ENCODE measurements at regions not wholly inside any gene's neighbourhood (a gene's known extent, or its start where the extent isn't known, plus 50 kb on each side); places are given as distances from the start of the nearest gene placed in this dataset.

- H4K20me1 ChIP-seq (ENCODE audit: control insufficient read depth, insufficient read depth, insufficient read length): no peaks in the 10 kb centered on the region
- no peaks in the 10 kb centered on the region for H3K79me2 ChIP-seq (ENCODE audit: insufficient read depth, low read length)
- H3K4me2 ChIP-seq (ENCODE audit: insufficient read depth, insufficient read length, low read length): no peak overlapping the region
- Mint-ChIP-seq H3K4me1 (peaks cover 3 to 5% of the 10 kb centered on the region in 2 experiments; a peak in 2 of 4 replicates), H3K36me3 (ENCODE audit: insufficient read depth in 1 of 3, low read depth in 3 of 3) (no peaks in the 10 kb centered on the region; a peak in 1 of 7 replicates), H3K27ac (no peak overlapping the region), H3K4me3 (no peak overlapping the region), H3K9me3 (no peaks in the 10 kb centered on the region), H3K27me3 (ENCODE audit: low read depth) (no peaks in the 10 kb centered on the region)
- no peak overlapping the region for H4K8ac ChIP-seq (replicated peaks; ENCODE audit: insufficient read length, low read depth, low read length)
- no peak overlapping the region for H3K56ac ChIP-seq (ENCODE audit: insufficient read length, low read depth, low read length)
- TF ChIP-seq CTCF (conservative IDR thresholded peaks at IDR 0.05): no peak
- no peak overlapping the region for H3K9ac ChIP-seq (ENCODE audit: extremely low read depth, insufficient read length, low read length)
- H4K5ac ChIP-seq (ENCODE audit: insufficient read length, low read depth, low read length): no peak overlapping the region
- no peaks in the 10 kb centered on the region for H3K27me3 ChIP-seq (ENCODE audit: insufficient read depth, low read length)
- H3K18ac ChIP-seq (ENCODE audit: insufficient read length, low read depth, low read length): no peak overlapping the region
- H2BK15ac ChIP-seq (ENCODE audit: low read depth, low read length): no peak overlapping the region
- H4K91ac ChIP-seq (ENCODE audit: insufficient read length, low read depth, low read length): no peak overlapping the region
- H3T11ph ChIP-seq (ENCODE audit: low read length): no peak overlapping the region
- H3K9me3 ChIP-seq (ENCODE audit: control insufficient read depth, low read depth, low read length): no peaks in the 10 kb centered on the region
- H3K14ac ChIP-seq (ENCODE audit: insufficient read depth, low read length): no peak overlapping the region
- H2AK5ac ChIP-seq (ENCODE audit: insufficient read length, low read length): no peak overlapping the region
- no peak overlapping the region for H3K23ac ChIP-seq (ENCODE audit: insufficient read length, low read depth, low read length)
- H2AFZ ChIP-seq (ENCODE audit: low read length): no peak overlapping the region
- no peak overlapping the region for H2BK120ac ChIP-seq (ENCODE audit: low read depth, low read length, poor library complexity, severe bottlenecking)
- no peaks in the 10 kb centered on the region for H3K4me1 ChIP-seq (ENCODE audit: insufficient read depth, low read length)
- no CpG with 5 or more reads among the region's 3 CpGs for WGBS (ENCODE audit: extremely low coverage, insufficient read length, low lambda C conversion rate)
- H3K79me1 ChIP-seq (ENCODE audit: insufficient read depth, low read depth, low read length, poor library complexity, severe bottlenecking): no peaks in the 10 kb centered on the region
- no peak overlapping the region for H2BK5ac ChIP-seq (ENCODE audit: insufficient read length, low read length)
- no peaks in the 10 kb centered on the region for H3K23me2 ChIP-seq (ENCODE audit: insufficient read length, low read depth, low read length, poor library complexity, severe bottlenecking)
- H3K4ac ChIP-seq (ENCODE audit: low read depth, low read length): no peak overlapping the region
- no peak overlapping the region for H2BK20ac ChIP-seq (ENCODE audit: low read depth, low read length, poor library complexity, severe bottlenecking)
- no peak overlapping the region for H3K27ac ChIP-seq (ENCODE audit: insufficient read length, low read depth, low read length)
- DNase-seq: no peak
- H2BK12ac ChIP-seq (ENCODE audit: insufficient read length, low read depth, low read length): no peak overlapping the region
Measured at GRCh38 chr10:111804781-111805180, 378.8 kb downstream of the GPAM start.
